Stimulated activated CD8-positive, alpha-beta memory T cell treated with anti-CD3 and anti-CD28 coated beads, Interleukin-7, amount 100 ng/mL, for 4 hours (primary cell): ENCODE measurements at regions not wholly inside any gene's neighbourhood (a gene's known extent, or its start where the extent isn't known, plus 50 kb on each side); places are given as distances from the start of the nearest gene placed in this dataset.
"Not testable (repeated sequence)": the region's sequence is repeated elsewhere in the genome, so short reads cannot be mapped to it uniquely, and the experiment has no call there.

ENCODE experiments used
- DNase-seq, 2 donors: peaks; one replicate each; pipeline ENCODE4 v3.0.0-alpha.2; 2020; ENCODE audit warnings: low read depth in 2 of 2

DNA sequence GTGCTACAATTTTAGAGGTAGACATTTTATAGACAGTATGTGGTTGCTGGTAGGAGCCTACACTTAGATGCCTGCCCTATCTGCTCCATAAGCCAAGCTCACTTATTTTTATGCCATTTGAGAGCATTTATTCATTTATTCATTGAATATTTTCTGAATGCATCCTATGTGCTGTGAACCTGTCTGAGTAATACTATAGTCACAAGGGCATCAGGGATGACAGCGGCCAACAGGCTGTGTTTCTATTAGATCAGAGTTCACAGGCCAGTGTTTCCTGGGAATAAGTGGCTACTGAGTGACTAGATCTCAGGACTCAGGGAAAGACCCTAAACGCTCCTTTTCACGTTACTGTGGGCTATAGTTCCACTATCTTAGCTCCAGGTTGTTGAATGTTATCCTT is 235.2 kb upstream of the MSX2 start:
- no peak for DNase-seq

DNA sequence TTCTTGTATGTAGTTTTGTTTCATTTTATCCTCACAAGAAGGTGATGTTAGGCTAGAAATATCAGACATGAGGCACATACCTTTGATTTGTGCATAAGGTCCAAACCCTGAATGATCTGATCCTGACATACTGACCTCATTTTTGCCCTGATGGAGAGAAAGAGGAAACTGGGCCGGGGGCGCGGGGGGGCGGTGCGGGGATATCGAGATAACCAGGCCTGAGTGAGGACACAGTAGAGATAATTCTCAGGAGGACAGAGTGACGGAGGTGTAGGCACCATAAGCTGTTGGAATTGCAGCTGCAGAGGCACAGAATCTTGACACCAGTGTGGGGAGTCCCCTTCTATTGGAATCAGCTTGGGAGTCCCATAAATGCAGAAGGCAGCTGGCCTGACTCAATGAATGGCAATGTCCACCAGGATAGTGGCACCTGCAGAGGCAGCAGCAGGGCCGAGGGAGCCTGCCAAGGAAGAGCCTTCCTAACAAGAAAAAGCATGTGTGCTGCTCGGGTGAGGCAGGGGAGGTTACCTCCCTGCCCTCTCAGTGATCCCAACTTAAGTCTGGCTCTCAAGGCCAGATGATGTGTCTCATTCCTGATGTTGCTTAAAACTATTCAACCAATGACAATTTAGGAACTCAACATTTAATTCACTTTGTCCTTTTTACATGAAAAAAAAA is 234.3 kb upstream of the MSX2 start:
- no peak for DNase-seq

DNA sequence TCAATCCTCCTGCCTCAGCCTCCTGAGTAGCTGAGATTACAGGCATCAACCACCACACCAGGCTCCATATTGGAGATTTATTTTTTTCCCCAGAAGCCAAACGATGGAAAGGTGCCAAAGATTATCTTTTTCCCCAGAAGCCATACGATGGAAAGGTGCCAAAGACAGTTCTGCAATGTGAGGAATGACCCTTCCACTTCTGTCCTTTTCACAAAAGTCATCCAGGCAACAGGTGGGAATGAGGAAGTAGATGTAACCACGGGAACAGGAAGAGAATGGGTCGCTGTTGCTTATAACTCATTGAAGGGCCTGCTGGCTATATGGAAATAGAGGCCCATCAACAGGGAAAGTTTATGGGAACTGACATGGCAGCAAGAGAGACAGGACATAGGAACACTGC is 233.7 kb upstream of the MSX2 start:
- no peak for DNase-seq

- DNase-seq: no peak
Observed at GRCh38 chr5:174491265-174491664, 233.1 kb upstream of the MSX2 start.

DNA sequence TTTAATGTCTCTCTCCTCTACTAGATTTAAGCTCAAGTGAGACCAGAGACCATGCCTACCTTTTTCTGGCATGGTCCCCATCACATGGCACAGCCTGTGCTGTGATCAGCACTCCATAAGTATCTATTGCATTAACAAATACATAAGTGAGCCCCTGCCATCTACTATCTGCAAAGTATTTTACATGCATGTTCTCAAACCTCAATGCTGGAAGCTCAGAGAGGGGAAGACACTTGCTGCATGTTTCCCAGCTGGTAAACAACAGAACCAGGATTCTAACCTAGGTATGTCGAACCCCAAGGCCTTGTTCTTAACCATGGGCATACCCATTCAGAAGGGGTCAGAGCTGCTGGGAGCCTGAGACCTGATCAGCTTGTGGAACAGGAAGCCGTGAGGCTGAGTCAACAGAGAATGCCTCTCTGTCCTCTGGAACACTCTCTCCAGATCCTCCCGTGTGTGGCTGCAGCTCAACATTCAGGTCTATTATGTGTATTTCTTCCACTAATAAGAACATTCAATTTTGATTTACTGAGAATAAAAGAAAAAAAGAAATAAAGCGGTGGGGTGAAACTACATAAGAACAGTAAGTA is 232.5 kb upstream of the MSX2 start:
- DNase-seq: no peak

- DNase-seq: no peak
Observed at GRCh38 chr5:174493530-174493929, 230.9 kb upstream of the MSX2 start.

DNA sequence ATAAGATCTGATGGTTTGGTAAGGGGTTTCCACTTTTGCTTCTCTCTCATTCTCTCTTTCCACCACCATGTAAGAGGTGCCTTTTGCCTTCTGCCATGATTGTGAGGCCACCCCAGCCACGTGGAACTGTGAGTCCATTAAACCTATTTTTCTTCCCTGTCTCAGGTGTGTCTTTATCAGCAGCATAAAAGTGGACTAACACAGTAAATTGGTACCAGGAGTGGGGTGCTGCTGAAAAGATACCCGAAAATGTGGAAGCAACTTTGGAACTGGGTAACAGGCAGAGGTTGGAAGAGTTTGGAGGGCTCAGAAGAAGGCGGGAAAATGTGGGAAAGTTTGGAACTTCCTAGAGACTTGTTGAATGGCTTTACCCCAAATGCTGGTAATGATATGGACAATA is 226.4 kb upstream of the MSX2 start:
- not testable (repeated sequence) for DNase-seq

- DNase-seq: not testable (repeated sequence)
Observed at GRCh38 chr5:174498575-174498974, 225.8 kb upstream of the MSX2 start.

- DNase-seq: no peak
Observed at GRCh38 chr5:174500636-174501035, 223.7 kb upstream of the MSX2 start.

- DNase-seq: no peak
Observed at GRCh38 chr5:174501461-174502069, 222.8 kb upstream of the MSX2 start.

- DNase-seq: no peak
Observed at GRCh38 chr5:174503086-174503460, 221.3 kb upstream of the MSX2 start.

DNA sequence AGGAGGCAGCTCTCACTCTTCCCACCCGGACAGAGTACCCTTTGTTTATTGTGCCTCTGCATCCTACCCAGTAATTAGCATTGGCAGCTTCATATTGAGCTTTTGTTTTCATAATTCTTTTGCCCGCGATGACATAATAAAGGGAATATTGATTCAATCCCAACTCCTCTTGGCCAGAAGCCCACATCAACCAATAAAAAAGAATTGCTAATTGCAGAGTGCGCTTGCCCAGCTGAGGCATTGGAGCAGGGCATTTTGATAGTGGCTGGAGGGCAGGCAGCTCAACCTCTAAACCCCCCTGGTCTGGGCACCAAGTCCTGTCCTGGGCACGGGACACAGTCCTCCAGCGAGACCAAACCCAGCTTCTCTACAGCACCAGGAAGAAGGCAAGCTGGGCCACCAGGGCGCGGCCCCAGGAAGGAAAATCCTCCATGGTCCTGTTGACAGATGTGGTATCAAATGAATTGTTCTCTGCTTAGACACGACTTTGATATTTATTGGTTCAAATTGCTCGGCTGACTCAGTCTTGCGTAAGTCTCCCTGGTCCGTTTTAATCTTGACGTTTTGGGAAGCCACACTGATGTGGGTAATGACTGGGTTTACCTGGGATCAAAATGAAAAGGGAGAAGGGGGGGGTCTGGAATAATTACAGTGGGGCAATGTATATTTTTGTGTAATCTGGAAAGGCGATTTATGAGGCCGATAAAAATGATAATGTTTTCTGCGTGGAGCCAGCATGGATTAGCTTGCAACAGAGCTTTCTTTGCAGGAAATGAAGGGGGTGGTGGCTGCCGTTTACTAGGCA is 220.7 kb upstream of the MSX2 start:
- no peak for DNase-seq

DNA sequence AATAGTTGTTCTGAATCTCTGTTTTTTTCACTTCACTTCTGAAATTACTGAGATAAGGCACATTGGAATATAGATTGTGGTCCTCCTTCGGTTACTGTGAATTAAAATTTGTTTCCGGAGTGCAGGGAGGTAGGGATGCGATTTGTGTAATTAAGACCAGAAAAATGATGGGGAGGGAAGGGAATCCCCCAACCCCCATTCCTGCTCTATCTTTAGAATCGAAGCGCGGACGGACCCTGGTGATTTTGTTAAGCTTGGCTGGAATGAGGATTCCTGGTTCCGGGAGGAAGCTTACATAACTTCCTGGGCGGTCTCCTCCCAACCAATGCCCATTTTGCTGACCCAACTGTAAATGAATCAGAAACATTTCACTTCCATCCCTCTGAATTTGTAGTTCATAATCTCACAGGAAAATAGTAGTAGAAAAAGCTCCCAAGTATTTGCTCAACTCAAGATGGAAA is 220.1 kb upstream of the MSX2 start:
- no peak for DNase-seq

GRCh38 chr5:174505621-174506020 is 218.8 kb upstream of the MSX2 start:
- DNase-seq: no peak

GRCh38 chr5:174510782-174511453 is 213.5 kb upstream of the MSX2 start:
- not testable (repeated sequence) for DNase-seq

GRCh38 chr5:174511714-174512253 is 212.6 kb upstream of the MSX2 start:
- DNase-seq: no peak

GRCh38 chr5:174514325-174514724 is 210.1 kb upstream of the MSX2 start:
- DNase-seq: no peak

- no peak for DNase-seq
Observed at GRCh38 chr5:174514983-174515394, 209.4 kb upstream of the MSX2 start.

DNA sequence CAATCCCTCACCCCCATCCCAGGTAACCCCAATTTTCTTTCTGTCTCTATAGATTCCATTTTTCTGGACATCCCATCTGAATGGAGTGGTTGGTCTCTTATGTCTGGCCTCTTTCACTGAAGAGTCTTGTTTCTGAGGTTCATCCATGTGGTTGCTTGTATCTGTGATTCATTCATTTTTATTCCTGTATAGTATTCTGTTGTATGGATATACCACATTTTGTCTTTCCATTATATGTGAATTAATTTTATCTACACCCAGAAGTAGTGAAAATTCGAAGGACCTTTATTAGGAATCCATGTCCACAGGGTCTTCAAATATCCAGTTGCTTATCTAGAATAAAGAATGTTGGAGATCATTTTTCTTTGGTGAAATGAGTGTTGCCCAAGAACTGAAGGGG is 207.6 kb upstream of the MSX2 start:
- DNase-seq: no peak

GRCh38 chr5:174518512-174518911 is 205.9 kb upstream of the MSX2 start:
- DNase-seq: no peak
